ENCODE measurements at regions not wholly inside any gene's neighbourhood (a gene's known extent, or its start where the extent isn't known, plus 50 kb on each side); places are given as distances from the start of the nearest gene placed in this dataset.

DNA sequence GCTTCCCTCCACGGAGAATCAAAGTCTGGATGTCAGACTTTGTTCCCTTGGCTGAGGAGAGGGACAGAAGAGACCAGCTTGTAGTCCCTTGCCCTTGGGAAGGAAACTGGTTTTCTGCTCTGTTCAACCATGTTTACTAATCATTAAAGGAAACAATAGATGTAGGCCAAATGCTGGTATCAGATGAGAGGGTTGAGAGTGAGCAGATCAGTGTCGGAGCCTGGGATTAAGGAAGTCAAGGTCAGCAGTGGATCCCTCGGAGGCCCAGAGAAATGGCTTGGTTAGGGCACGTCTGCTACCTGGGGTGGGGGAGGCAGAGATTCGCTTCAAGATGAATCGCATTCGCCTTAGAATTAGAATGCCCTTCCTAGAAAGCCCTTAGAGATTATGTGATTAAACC lies 109.1 kb downstream of the MYCN start:
- Histone ChIP-seq H3K36me3 (no peaks in the 10 kb centered on the region), H3K4me3 (no peak overlapping the region), H3K9me3 (no peaks in the 10 kb centered on the region), H3K27me3 (no peaks in the 10 kb centered on the region), H3K27ac (no peak overlapping the region), H3K4me1 (no peaks in the 10 kb centered on the region)
- no peak for DNase-seq (ENCODE audit: extremely low spot score in 2 of 2)
- intact Hi-C loops (cut with DNase I), result no loop called here
- TF ChIP-seq POLR2AphosphoS5 (IDR thresholded peaks at IDR 0.05; ENCODE audit: insufficient read depth in 1 of 2, low read depth in 1 of 2) (no peak), POLR2A (IDR thresholded peaks at IDR 0.05) (no peak)
- TF ChIP-seq, protein P1, sequence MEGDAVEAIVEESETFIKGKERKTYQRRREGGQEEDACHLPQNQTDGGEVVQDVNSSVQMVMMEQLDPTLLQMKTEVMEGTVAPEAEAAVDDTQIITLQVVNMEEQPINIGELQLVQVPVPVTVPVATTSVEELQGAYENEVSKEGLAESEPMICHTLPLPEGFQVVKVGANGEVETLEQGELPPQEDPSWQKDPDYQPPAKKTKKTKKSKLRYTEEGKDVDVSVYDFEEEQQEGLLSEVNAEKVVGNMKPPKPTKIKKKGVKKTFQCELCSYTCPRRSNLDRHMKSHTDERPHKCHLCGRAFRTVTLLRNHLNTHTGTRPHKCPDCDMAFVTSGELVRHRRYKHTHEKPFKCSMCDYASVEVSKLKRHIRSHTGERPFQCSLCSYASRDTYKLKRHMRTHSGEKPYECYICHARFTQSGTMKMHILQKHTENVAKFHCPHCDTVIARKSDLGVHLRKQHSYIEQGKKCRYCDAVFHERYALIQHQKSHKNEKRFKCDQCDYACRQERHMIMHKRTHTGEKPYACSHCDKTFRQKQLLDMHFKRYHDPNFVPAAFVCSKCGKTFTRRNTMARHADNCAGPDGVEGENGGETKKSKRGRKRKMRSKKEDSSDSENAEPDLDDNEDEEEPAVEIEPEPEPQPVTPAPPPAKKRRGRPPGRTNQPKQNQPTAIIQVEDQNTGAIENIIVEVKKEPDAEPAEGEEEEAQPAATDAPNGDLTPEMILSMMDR (IDR thresholded peaks at IDR 0.05), result no peak

DNA sequence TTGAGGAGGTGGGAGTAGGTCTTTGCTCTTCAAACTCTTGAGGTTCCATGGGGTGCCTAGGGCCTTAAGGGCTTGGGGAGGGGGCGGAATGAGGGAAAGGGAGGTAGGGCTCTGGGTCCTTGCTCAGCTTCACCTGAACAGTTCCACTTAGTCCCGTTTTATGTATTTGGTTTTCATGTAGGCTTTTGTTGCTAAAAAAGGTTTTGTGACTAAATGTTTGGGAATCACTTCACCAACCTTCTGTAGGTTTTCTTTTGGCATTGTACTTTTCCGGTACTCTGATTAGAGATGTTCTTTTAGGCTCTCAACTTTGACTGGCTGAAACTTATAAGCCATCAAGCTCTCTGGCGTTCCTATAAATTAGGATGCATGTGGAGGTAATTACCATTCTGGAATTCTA lies 108.1 kb downstream of the MYCN start:
- Histone ChIP-seq H3K9me3 (no peaks in the 10 kb centered on the region), H3K4me1 (no peaks in the 10 kb centered on the region), H3K4me3 (no peak overlapping the region), H3K27me3 (no peaks in the 10 kb centered on the region), H3K27ac (no peak overlapping the region), H3K36me3 (no peaks in the 10 kb centered on the region)
- TF ChIP-seq POLR2AphosphoS5 (IDR thresholded peaks at IDR 0.05; ENCODE audit: insufficient read depth in 1 of 2, low read depth in 1 of 2), result no peak
- intact Hi-C loops (cut with DNase I), result no loop called here
- DNase-seq (ENCODE audit: extremely low spot score in 2 of 2), result no peak

DNA sequence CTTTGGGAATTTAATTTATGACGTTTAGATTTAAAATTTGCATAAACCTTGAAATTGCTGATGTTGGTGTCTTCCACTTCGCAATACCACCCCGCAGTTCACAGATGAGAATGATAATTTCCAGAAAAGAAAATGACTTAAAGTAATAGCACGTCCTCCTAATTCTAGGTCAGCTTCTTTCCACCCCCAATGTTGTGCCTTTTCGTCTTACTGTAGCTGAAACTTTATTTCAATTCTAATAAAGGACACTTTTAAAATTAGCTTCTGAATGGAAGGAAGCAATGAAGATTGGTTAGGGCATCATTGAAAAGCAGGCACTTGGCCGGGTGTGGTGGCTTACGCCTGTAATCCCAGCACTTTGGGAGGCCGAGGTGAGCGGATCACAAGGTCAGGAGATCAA lies 107.4 kb downstream of the MYCN start:
- TF ChIP-seq, protein P1 (IDR thresholded peaks at IDR 0.05), result no peak
- TF ChIP-seq POLR2A (IDR thresholded peaks at IDR 0.05) (no peak), POLR2AphosphoS5 (IDR thresholded peaks at IDR 0.05; ENCODE audit: insufficient read depth in 1 of 2, low read depth in 1 of 2) (no peak)
- no peak overlapping the region for H3K27ac ChIP-seq
- intact Hi-C loops (cut with DNase I), result no loop called here

DNA sequence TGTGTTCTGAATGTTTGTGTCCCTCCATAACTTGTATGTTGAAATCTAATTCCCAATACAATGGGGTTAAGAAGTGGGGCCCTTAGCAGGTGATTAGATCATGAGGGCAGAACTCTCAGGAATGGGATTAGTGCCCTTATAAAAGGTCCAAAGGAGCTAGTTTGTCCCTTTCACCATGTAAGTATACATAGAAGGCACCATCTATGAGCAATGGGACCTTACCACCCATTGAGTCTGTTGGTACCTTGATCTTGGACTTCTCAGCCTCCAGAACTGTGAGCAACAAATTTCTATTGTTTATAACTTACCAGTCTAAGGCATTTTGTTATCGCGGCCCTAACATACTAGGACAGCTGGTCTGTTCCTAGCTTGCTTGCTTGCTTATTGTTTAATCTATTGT lies 106.3 kb downstream of the MYCN start:
- Histone ChIP-seq H3K9me3 (no peaks in the 10 kb centered on the region), H3K4me3 (no peak overlapping the region), H3K4me1 (no peaks in the 10 kb centered on the region), H3K27me3 (no peaks in the 10 kb centered on the region), H3K36me3 (no peaks in the 10 kb centered on the region), H3K27ac (no peak overlapping the region)
- TF ChIP-seq POLR2A (IDR thresholded peaks at IDR 0.05) (no peak), POLR2AphosphoS5 (IDR thresholded peaks at IDR 0.05; ENCODE audit: insufficient read depth in 1 of 2, low read depth in 1 of 2) (no peak)
- TF ChIP-seq, protein P1 (IDR thresholded peaks at IDR 0.05), result no peak
- DNase-seq (ENCODE audit: extremely low spot score in 2 of 2), result no peak
- intact Hi-C loops (cut with DNase I), result no loop called here

More for the DNA sequence above, 107.4 kb downstream of the MYCN start:
- no peaks in the 10 kb centered on the region for H3K36me3 ChIP-seq
- no peak overlapping the region for H3K4me3 ChIP-seq
- no peak for DNase-seq (ENCODE audit: extremely low spot score in 2 of 2)
- no peaks in the 10 kb centered on the region for H3K9me3 ChIP-seq
- no peaks in the 10 kb centered on the region for H3K27me3 ChIP-seq
- no peaks in the 10 kb centered on the region for H3K4me1 ChIP-seq

DNA sequence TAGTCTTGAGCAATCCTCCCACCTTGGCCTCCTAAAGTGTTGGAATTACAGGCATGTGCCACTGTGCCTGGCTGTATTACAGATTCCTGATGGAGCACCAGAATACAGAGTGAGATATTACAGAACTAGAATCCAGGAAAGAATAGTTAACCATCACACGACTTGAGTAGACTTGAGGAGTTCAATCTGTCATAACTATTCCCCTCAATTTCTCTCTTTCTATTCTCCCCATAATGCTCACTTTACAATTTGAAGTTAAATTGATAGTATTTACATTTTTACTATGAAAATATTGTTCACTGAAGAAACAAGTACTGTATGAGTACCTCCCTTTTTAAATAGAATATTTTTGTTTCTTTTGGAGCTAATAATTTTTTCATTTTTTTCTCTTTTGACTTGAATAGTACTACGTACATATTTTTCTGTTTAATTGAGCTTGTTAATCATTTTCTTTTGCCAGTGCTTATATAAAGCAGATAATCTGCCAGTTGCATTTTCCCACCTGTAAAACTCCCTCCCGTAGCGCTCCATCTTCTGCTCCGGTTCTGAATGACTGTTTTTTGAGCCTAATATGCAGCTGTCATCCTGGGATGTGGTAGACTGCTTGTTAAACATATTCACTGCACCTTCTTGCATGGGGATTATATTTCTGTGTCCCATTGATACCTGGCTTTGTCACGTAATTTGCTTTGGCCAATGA lies 105.5 kb downstream of the MYCN start:
- no peak overlapping the region for H3K27ac ChIP-seq
- no peaks in the 10 kb centered on the region for H3K27me3 ChIP-seq
- TF ChIP-seq POLR2AphosphoS5 (IDR thresholded peaks at IDR 0.05; ENCODE audit: insufficient read depth in 1 of 2, low read depth in 1 of 2) (no peak), POLR2A (IDR thresholded peaks at IDR 0.05) (no peak)
- TF ChIP-seq, protein P1 (IDR thresholded peaks at IDR 0.05), result no peak
- intact Hi-C loops (cut with DNase I), result no loop called here
- DNase-seq (ENCODE audit: extremely low spot score in 2 of 2), result no peak
- H3K36me3 ChIP-seq, result no peaks in the 10 kb centered on the region
- no peak overlapping the region for H3K4me3 ChIP-seq
- no peaks in the 10 kb centered on the region for H3K4me1 ChIP-seq
- H3K9me3 ChIP-seq, result no peaks in the 10 kb centered on the region
